ENCODE measurements at regions not wholly inside any gene's neighbourhood (a gene's known extent, or its start where the extent isn't known, plus 50 kb on each side); places are given as distances from the start of the nearest gene placed in this dataset.

DNA sequence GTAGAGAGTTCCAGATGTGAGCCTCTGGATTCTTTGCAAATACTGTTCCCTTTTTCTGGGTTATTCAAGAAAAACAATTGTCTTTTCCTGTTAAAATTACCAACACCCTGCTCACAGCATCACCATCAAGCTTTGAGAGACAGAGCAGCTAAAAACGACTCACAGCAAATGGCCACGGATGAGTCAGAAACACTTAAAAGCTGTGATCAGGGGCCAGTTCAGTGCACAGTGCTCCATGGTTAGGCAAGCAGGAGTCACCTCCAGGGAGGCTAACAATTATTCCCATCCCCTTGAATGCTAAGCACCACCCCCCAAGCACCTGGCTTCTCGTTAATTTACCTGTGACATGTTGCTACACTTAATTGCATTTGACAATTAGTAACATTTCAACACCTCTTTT, 128.4 kb upstream of the CAMK1G start:
- Histone ChIP-seq H3K4me3 (ENCODE audit: low read length) (no peak overlapping the region), H3K9me3 (ENCODE audit: control insufficient read depth, insufficient read depth, low read length) (no peaks in the 10 kb centered on the region), H3K4me1 (ENCODE audit: control insufficient read depth, insufficient read depth, low read length) (peaks cover 2% of the 10 kb centered on the region; the same call in 1 of the 2 replicates), H3K27ac (ENCODE audit: low read length) (no peak overlapping the region), H3K27me3 (ENCODE audit: control insufficient read depth, insufficient read depth, low read length) (no peaks in the 10 kb centered on the region), H3K36me3 (ENCODE audit: control insufficient read depth, insufficient read depth, low read length) (no peaks in the 10 kb centered on the region)
- no peak for DNase-seq (ENCODE audit: low read depth, low spot score)
- no CpG with 5 or more reads among the region's 3 CpGs for WGBS (ENCODE audit: insufficient coverage, insufficient read length)

DNA sequence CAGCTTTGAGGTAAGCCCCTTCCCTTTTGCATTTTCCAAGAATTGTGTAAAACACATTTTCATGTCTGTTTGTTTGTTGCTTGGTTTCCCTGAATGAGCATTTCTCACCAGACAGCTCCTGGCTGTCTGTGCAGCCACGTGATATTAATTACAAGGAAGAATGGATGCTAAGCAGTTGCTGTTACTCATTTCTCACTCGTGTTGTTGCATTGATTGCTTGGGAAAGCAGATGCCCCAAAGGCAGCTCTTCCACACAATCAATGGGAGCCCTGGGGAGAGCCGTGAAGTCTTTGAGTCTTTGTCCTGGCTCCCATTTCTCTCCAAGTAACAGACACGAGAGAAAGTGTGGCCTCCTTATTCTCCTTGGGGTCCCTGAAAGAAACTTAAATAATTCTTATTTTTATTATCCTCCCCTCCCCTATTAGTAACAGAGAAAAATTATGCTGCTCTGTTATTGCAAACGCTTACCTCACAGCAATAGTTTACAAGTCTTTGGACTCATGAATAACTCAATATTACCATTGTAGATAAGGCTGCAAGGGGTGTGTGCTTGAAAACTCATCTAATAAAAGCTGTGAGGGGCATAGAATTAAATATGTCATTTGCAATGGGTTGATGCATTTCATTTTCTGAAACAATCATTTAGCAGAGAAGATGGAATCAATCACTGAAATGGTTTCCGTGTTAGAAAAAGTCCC, 127.7 kb upstream of the CAMK1G start:
- Histone ChIP-seq H3K36me3 (ENCODE audit: control insufficient read depth, insufficient read depth, low read length) (no peaks in the 10 kb centered on the region), H3K4me3 (ENCODE audit: low read length) (no peak overlapping the region), H3K27me3 (ENCODE audit: control insufficient read depth, insufficient read depth, low read length) (no peaks in the 10 kb centered on the region), H3K4me1 (ENCODE audit: control insufficient read depth, insufficient read depth, low read length) (peaks cover 2% of the 10 kb centered on the region; the same call in 1 of the 2 replicates), H3K27ac (ENCODE audit: low read length) (no peak overlapping the region), H3K9me3 (ENCODE audit: control insufficient read depth, insufficient read depth, low read length) (no peaks in the 10 kb centered on the region)
- no peak for DNase-seq (ENCODE audit: low read depth, low spot score)
- no CpG with 5 or more reads among the region's 6 CpGs for WGBS (ENCODE audit: insufficient coverage, insufficient read length)

DNA sequence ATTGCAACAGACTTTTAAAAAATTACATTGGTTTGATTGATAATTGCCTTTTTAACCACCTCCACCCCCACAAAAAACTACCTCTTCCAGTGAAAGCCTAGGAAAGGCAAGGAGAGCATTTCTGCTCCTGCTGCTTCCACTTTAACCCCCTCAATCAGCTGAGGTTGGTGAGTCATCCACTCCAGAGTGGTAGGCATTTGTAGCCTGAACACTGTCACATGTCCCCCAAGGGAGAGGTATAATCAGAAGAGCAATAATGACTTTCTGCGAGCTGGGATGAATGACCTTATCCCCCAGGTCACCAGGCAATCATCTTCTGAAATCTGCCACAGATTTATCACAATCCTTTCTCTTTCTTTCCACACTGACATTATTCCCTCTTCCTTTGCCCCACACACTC, 126.6 kb upstream of the CAMK1G start:
- Histone ChIP-seq H3K4me1 (ENCODE audit: control insufficient read depth, insufficient read depth, low read length) (peaks cover 2% of the 10 kb centered on the region; the same call in 1 of the 2 replicates), H3K9me3 (ENCODE audit: control insufficient read depth, insufficient read depth, low read length) (peaks cover 3% of the 10 kb centered on the region), H3K36me3 (ENCODE audit: control insufficient read depth, insufficient read depth, low read length) (no peaks in the 10 kb centered on the region), H3K27ac (ENCODE audit: low read length) (no peak overlapping the region), H3K27me3 (ENCODE audit: control insufficient read depth, insufficient read depth, low read length) (no peaks in the 10 kb centered on the region), H3K4me3 (ENCODE audit: low read length) (no peak overlapping the region)
- DNase-seq (ENCODE audit: low read depth, low spot score) = no peak
- no CpG with 5 or more reads among the region's 1 CpG for WGBS (ENCODE audit: insufficient coverage, insufficient read length)

DNA sequence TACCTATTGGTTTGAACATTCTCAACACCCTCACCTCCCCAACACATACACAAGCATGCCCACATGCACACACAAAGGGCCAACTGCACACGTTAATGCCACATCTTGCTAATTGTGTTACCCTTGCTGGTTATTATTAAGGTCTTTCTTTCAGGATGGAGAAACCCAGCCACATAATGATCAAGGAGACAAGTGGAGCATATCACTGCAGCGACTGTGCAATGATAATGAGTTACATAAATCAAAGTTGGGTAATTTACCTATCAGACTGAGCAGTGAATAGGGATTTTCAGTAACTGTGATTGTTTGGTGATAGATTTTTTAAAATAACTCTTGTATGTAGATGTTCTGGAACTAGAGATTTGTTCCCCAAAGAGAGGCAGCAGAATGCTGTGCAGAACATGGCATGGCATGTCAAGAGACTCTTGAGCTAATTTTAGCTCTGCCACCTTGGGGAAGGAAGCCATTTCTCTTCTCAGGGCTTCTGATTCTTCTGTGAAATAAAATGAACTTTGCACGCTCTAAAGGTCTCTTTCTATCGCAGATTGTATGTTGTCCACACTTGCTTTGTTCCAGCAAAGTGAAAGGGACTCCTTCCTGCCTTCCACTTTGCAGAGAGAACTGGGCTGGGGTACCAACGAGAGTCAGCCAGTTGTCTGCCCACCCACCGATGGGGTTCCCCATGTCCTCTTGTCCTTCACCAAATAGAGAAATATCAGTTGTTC, 126.0 kb upstream of the CAMK1G start:
- Histone ChIP-seq H3K27ac (ENCODE audit: low read length) (no peak overlapping the region), H3K27me3 (ENCODE audit: control insufficient read depth, insufficient read depth, low read length) (no peaks in the 10 kb centered on the region), H3K4me3 (ENCODE audit: low read length) (no peak overlapping the region), H3K4me1 (ENCODE audit: control insufficient read depth, insufficient read depth, low read length) (peaks cover 2% of the 10 kb centered on the region; the same call in 1 of the 2 replicates), H3K36me3 (ENCODE audit: control insufficient read depth, insufficient read depth, low read length) (no peaks in the 10 kb centered on the region), H3K9me3 (ENCODE audit: control insufficient read depth, insufficient read depth, low read length) (peaks cover 4% of the 10 kb centered on the region)
- no peak for DNase-seq (ENCODE audit: low read depth, low spot score)
- WGBS (ENCODE audit: insufficient coverage, insufficient read length) = no CpG with 5 or more reads among the region's 6 CpGs

DNA sequence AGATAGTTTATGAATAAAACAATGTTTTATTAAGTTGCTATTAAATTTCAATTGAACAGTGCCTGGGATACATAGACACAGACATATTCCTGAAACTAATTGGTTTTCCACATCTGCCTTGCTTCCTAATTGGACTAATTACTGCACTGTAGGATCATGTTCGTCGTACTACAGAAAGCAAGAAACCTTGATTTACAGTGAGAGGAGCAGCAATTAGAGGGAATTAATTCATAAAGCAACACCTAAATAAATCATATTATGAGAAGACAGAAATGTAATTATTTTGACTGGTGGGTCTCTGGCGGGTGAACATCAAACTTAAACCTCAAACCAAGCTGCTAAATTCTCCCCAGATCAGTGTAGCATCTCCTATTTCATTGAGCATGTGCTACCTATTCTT, 124.6 kb upstream of the CAMK1G start:
- Histone ChIP-seq H3K9me3 (ENCODE audit: control insufficient read depth, insufficient read depth, low read length) (peaks cover 4% of the 10 kb centered on the region), H3K27ac (ENCODE audit: low read length) (no peak overlapping the region), H3K36me3 (ENCODE audit: control insufficient read depth, insufficient read depth, low read length) (no peaks in the 10 kb centered on the region; the same call in 1 of the 2 replicates), H3K27me3 (ENCODE audit: control insufficient read depth, insufficient read depth, low read length) (no peaks in the 10 kb centered on the region), H3K4me1 (ENCODE audit: control insufficient read depth, insufficient read depth, low read length) (peaks cover 2% of the 10 kb centered on the region; the same call in 1 of the 2 replicates), H3K4me3 (ENCODE audit: low read length) (no peak overlapping the region)
- no CpG with 5 or more reads among the region's 3 CpGs for WGBS (ENCODE audit: insufficient coverage, insufficient read length)
- DNase-seq (ENCODE audit: low read depth, low spot score) = no peak

DNA sequence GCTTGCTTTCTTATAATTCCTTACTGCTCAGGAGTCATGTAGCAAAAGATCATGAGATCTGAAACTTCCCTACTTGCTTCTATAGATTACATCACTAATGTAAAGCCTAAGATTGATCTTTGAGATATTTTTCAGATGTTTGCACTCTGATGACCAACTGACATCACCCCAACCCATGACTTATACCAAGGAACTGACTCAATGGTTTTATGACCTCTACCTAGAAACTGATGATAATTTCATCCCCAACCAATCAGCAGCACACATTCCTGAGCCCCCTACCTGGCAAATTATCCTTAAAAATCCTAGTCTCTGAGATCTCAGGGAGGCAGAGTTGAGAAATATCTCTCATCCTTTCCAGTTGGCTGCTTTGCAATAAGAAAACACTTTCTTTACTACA, 122.3 kb upstream of the CAMK1G start:
- Histone ChIP-seq H3K36me3 (ENCODE audit: control insufficient read depth, insufficient read depth, low read length) (no peaks in the 10 kb centered on the region; the same call in 1 of the 2 replicates), H3K27ac (ENCODE audit: low read length) (no peak overlapping the region), H3K9me3 (ENCODE audit: control insufficient read depth, insufficient read depth, low read length) (peaks cover 4% of the 10 kb centered on the region), H3K4me3 (ENCODE audit: low read length) (no peak overlapping the region), H3K27me3 (ENCODE audit: control insufficient read depth, insufficient read depth, low read length) (no peaks in the 10 kb centered on the region), H3K4me1 (ENCODE audit: control insufficient read depth, insufficient read depth, low read length) (no peaks in the 10 kb centered on the region)
- no peak for DNase-seq (ENCODE audit: low read depth, low spot score)

DNA sequence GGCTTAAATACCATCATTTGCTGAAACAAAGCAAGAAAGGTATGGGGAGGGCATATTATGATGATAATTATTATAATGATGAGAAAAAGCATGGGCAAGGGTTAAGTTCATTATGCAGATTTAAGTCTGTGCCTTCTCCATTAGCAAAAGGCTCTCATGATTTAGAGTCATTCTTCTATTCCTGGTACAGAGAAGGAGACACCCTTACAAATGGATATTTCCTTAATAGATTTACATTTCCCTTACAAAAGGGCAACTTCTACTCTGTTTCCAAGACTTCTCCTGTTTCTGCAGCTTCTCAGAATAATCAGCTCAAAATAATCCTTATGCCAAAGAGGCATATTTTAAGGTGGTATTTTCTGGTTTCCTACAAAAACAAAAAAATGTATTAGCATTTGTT, 121.1 kb upstream of the CAMK1G start:
- Histone ChIP-seq H3K4me3 (ENCODE audit: low read length) (no peak overlapping the region), H3K27me3 (ENCODE audit: control insufficient read depth, insufficient read depth, low read length) (no peaks in the 10 kb centered on the region), H3K27ac (ENCODE audit: low read length) (no peak overlapping the region), H3K9me3 (ENCODE audit: control insufficient read depth, insufficient read depth, low read length) (peaks cover 4% of the 10 kb centered on the region), H3K4me1 (ENCODE audit: control insufficient read depth, insufficient read depth, low read length) (no peaks in the 10 kb centered on the region), H3K36me3 (ENCODE audit: control insufficient read depth, insufficient read depth, low read length) (no peaks in the 10 kb centered on the region; the same call in 1 of the 2 replicates)
- DNase-seq (ENCODE audit: low read depth, low spot score) = no peak

DNA sequence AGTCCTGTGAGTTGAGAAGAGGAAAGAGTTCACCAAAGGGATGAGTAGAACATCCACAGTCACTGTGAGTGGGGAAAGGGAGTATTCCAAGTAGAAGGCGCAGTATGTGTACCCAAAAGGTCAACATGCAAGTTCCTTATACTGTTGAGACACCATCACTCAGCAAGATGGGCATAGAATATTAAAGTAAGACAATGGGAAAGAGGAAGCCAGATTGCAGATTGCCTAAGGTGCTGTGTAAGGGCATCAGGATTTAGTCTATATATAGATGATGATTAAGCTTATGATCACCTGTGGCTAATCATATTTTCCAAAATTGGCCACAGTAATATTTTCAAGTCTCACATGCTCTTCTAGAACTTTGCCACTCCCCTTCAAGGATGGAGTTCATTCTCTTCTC, 120.1 kb upstream of the CAMK1G start:
- Histone ChIP-seq H3K4me1 (ENCODE audit: control insufficient read depth, insufficient read depth, low read length) (no peaks in the 10 kb centered on the region), H3K27ac (ENCODE audit: low read length) (no peak overlapping the region), H3K9me3 (ENCODE audit: control insufficient read depth, insufficient read depth, low read length) (peaks cover 4% of the 10 kb centered on the region), H3K36me3 (ENCODE audit: control insufficient read depth, insufficient read depth, low read length) (no peaks in the 10 kb centered on the region; the same call in 1 of the 2 replicates), H3K27me3 (ENCODE audit: control insufficient read depth, insufficient read depth, low read length) (no peaks in the 10 kb centered on the region), H3K4me3 (ENCODE audit: low read length) (no peak overlapping the region)
- WGBS (ENCODE audit: insufficient coverage, insufficient read length) = no CpG with 5 or more reads among the region's 1 CpG
- no peak for DNase-seq (ENCODE audit: low read depth, low spot score)

DNA sequence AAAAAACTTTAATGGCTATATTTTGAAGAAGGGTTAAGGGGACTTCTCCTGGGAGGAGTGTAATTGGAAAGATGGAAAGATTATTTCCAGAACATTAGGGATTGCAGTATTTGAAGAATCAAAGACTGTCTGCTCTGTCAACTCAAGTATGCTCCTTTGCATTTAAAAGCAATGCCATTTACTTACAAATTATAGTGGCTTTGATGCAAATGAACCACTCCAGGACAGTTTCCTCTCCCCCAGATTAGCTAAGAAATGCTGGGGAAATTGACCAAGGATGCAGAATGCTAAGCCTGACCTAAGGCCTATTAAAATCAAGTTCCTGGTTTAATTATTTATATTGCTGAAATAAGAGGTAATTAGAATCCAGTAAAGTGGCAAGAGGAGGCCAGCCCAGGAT, 110.5 kb upstream of the CAMK1G start:
- Histone ChIP-seq H3K9me3 (ENCODE audit: control insufficient read depth, insufficient read depth, low read length) (peaks cover 4% of the 10 kb centered on the region; the same call in 1 of the 2 replicates), H3K36me3 (ENCODE audit: control insufficient read depth, insufficient read depth, low read length) (no peaks in the 10 kb centered on the region), H3K27me3 (ENCODE audit: control insufficient read depth, insufficient read depth, low read length) (no peaks in the 10 kb centered on the region), H3K4me1 (ENCODE audit: control insufficient read depth, insufficient read depth, low read length) (no peaks in the 10 kb centered on the region), H3K4me3 (ENCODE audit: low read length) (no peak overlapping the region), H3K27ac (ENCODE audit: low read length) (no peak overlapping the region)
- peak; percentile 9 for DNase-seq (ENCODE audit: low read depth, low spot score)

DNA sequence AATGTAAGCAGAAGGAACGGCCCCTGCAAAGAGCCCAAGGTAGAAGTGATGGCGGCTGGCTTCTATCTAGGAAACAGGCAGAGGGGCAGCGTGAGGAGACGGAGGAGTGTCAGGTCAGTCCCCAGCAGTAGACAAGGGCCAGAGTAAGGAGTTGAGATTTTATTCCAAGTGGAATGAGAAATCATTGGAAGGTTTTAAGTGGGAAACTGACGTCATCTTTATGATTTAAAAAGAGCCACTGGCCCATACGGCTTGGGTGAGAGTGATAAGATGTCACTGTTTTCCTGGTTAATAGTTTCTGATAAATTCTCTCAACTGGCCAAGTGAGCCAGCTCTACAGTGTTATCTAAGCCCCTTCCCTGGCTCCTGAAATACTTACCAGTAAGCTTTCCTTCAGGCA, 103.2 kb upstream of the CAMK1G start:
- Histone ChIP-seq H3K4me3 (ENCODE audit: low read length) (no peak overlapping the region), H3K9me3 (ENCODE audit: control insufficient read depth, insufficient read depth, low read length) (no peaks in the 10 kb centered on the region), H3K27me3 (ENCODE audit: control insufficient read depth, insufficient read depth, low read length) (no peaks in the 10 kb centered on the region), H3K36me3 (ENCODE audit: control insufficient read depth, insufficient read depth, low read length) (no peaks in the 10 kb centered on the region), H3K27ac (ENCODE audit: low read length) (no peak overlapping the region), H3K4me1 (ENCODE audit: control insufficient read depth, insufficient read depth, low read length) (no peaks in the 10 kb centered on the region)
- no peak for DNase-seq (ENCODE audit: low read depth, low spot score)
- no CpG with 5 or more reads among the region's 6 CpGs for WGBS (ENCODE audit: insufficient coverage, insufficient read length)

DNA sequence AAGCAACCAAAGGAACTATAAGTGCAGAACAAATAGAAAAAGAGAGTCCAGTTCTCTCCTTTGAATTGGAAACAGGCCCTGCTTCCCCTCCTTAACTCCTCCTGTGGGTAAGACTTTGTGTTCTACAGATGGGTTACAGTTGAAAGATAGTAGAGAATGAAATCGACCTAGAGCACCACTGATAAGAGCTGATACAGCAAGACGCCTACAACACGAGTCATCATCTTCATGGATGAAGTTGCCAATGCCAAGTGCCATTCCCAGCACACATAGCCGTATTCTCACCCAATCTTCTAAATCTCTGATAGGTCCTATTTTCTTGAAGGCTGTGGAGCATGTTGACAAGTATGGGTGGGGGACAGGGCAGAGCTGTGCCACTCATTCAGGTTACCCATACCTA, 99.8 kb upstream of the CAMK1G start:
- WGBS (ENCODE audit: insufficient coverage, insufficient read length) = no CpG with 5 or more reads among the region's 4 CpGs
- Histone ChIP-seq H3K27ac (ENCODE audit: low read length) (no peak overlapping the region), H3K9me3 (ENCODE audit: control insufficient read depth, insufficient read depth, low read length) (no peaks in the 10 kb centered on the region), H3K4me1 (ENCODE audit: control insufficient read depth, insufficient read depth, low read length) (no peaks in the 10 kb centered on the region), H3K4me3 (ENCODE audit: low read length) (no peak overlapping the region), H3K27me3 (ENCODE audit: control insufficient read depth, insufficient read depth, low read length) (no peaks in the 10 kb centered on the region), H3K36me3 (ENCODE audit: control insufficient read depth, insufficient read depth, low read length) (no peaks in the 10 kb centered on the region)
- DNase-seq (ENCODE audit: low read depth, low spot score) = no peak
